Left lung (tissue), 4 donors: ENCODE measurements at regions not wholly inside any gene's neighbourhood (a gene's known extent, or its start where the extent isn't known, plus 50 kb on each side); places are given as distances from the start of the nearest gene placed in this dataset.

Experiments
- ATAC-seq: fragments of 200-7000 bp; cut with Tn5 transposase; one replicate; pipeline ENCODE4 v1.9.1; 2020; ENCODE audit warnings: moderate library complexity
- DNase-seq, 4 donors: peaks; one replicate each; pipeline ENCODE4 v3.0.0-alpha.2; 2013 to 2020
- H3K27ac ChIP-seq, 2 donors: fragments of 200-600 bp; sonication (generic) in 1 of 2; one replicate each; pipeline versions ENCODE4 v1.5.0 to v1.8.0; 2020 to 2021
- H3K27me3 ChIP-seq, 2 donors: fragments of 200-600 bp; sonication (generic) in 1 of 2; one replicate each; pipeline versions ENCODE4 v1.5.0 to v1.8.0; 2020 to 2021
- H3K36me3 ChIP-seq, 2 donors: fragments of 200-600 bp; sonication (generic) in 1 of 2; one replicate each; pipeline versions ENCODE4 v1.5.0 to v1.8.0; 2020 to 2021
- H3K4me1 ChIP-seq, 2 donors: fragments of 200-600 bp; one replicate each; pipeline ENCODE4 v1.8.0; 2021
- H3K4me3 ChIP-seq, 2 donors: fragments of 200-600 bp; sonication (generic) in 1 of 2; one replicate each; pipeline versions ENCODE4 v1.5.0 to v1.8.0; 2020 to 2021; ENCODE audit warnings: mild to moderate bottlenecking in 1 of 2
- H3K9me3 ChIP-seq, 2 donors: fragments of 200-600 bp; sonication (generic) in 1 of 2; one replicate each; pipeline versions ENCODE4 v1.5.0 to v1.8.0; 2020 to 2021
- CTCF ChIP-seq, 2 donors: fragments of 200-600 bp; sonication (generic) in 1 of 2; IDR thresholded peaks; one replicate each; pipeline versions ENCODE4 v1.5.0 to v1.8.0; 2021; ENCODE audit warnings: antibody characterized with exemption in 2 of 2
- intact Hi-C, 2 donors: fragments of 100-400 bp; cut with DNase I; formaldehyde crosslinking; loops; one replicate each; pipeline versions ENCODE4 v1.11.2 to v1.14.2; 2022
- donor health status: DM: no; HTN: yes; CAD: no.
- donor health status: DM: no; HTN: no; CAD: no.

DNA sequence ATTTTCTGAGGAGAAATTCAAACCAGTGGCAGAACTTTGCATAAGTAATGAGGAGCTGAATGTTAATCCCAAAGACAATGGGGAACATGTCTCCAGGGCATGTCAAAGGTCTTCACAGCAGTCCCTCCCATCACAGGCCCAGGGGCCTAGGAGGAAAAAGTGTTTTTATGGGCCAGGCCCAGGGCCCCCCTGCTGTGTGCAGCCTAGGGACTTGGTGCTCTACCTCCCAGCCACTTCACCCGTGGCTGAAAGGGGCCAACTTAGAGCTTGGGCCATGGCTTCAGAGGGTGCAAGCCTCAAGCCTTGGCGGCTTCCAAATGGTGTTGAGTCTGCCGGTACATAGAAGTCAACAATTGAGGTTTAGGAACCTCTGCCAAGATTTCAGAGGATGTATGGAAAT, 854.0 kb downstream of the LRRIQ3 start:
- TF ChIP-seq CTCF (IDR thresholded peaks at IDR 0.05) = no peak
- intact Hi-C loops = no loop called here
- Histone ChIP-seq H3K27me3 (no peaks in the 10 kb centered on the region), H3K36me3 (no peaks in the 10 kb centered on the region), H3K4me3 (no peak overlapping the region), H3K27ac (no peak overlapping the region), H3K4me1 (no peaks in the 10 kb centered on the region), H3K9me3 (peaks cover 0 to 4% of the 10 kb centered on the region in 2 donors)
- DNase-seq = no peak
- no peak for ATAC-seq

DNA sequence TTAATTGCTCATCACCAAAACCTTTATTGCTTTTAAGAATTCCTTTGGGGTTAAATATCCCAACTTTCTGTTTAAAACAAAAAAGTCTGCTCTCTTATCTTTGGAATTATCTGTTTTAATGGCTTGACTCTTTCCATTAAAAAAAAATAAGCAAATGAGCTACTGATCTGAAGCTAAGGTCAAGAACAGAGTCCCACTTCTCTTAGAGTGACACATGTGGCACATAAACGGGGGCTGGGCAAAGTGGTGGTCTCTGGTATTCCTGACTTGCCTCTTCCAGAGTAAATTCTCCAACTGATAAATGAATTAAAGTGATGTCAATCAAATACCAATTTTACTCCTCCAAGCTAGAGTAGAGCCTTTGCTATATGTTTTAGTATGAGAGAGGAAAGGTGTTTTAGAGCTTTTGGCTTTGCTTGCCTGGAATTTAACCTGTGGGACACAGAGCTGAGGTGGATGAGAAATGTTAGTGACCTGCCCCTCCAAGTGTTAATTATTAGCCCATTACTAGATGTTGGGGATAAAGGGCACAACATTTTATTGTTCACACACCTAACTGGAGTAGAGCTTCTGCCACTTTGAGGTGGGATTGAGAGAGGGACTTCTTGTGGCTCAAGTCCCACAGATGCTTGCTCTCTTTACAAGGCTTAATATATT, 864.0 kb downstream of the LRRIQ3 start:
- Histone ChIP-seq H3K4me3 (no peak overlapping the region), H3K9me3 (peaks cover 0 to 37% of the 10 kb centered on the region in 2 donors), H3K4me1 (no peaks in the 10 kb centered on the region), H3K36me3 (no peaks in the 10 kb centered on the region), H3K27ac (no peak overlapping the region), H3K27me3 (no peaks in the 10 kb centered on the region)
- ATAC-seq (no peak), DNase-seq (no peak)
- TF ChIP-seq CTCF (IDR thresholded peaks at IDR 0.05) = no peak
- intact Hi-C loops = no loop called here

DNA sequence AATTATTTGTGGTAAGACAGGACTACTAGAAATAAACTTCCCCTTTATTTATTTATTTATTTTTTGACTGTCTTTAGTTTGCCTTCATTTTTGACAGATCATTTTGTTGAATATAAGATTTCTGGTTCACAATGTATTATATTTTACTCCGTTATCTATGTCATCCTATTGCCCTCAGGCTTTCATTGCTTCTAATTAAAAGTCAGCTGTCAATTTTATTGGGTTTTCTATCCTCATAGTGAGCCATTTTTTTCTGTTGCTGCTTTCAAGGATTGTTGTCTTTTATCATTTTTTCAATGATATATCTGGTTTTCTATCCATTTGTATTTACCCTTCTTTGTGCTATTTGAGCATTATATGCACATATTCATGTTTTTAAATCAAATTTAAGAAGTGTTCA, 866.2 kb downstream of the LRRIQ3 start:
- H3K4me1 ChIP-seq = no peaks in the 10 kb centered on the region
- H3K27ac ChIP-seq = no peak overlapping the region
- no peak overlapping the region for H3K4me3 ChIP-seq
- peaks cover 0 to 48% of the 10 kb centered on the region in 2 donors for H3K9me3 ChIP-seq
- DNase-seq (no peak), ATAC-seq (no peak)
- no peaks in the 10 kb centered on the region for H3K27me3 ChIP-seq
- TF ChIP-seq CTCF (IDR thresholded peaks at IDR 0.05) = no peak
- H3K36me3 ChIP-seq = no peaks in the 10 kb centered on the region
- intact Hi-C loops = no loop called here

GRCh38 chr1:73327998-73328397, 870.0 kb downstream of the LRRIQ3 start:
- intact Hi-C loops = no loop called here
- H3K9me3 ChIP-seq = peaks cover 0 to 56% of the 10 kb centered on the region in 2 donors
- DNase-seq = peak in 1 of 4 donors; percentile 27
- H3K4me3 ChIP-seq = no peak overlapping the region
- no peak for ATAC-seq
- no peak for TF ChIP-seq CTCF (IDR thresholded peaks at IDR 0.05)
- H3K27me3 ChIP-seq = no peaks in the 10 kb centered on the region
- no peaks in the 10 kb centered on the region for H3K36me3 ChIP-seq
- no peaks in the 10 kb centered on the region for H3K4me1 ChIP-seq
- no peak overlapping the region for H3K27ac ChIP-seq

DNA sequence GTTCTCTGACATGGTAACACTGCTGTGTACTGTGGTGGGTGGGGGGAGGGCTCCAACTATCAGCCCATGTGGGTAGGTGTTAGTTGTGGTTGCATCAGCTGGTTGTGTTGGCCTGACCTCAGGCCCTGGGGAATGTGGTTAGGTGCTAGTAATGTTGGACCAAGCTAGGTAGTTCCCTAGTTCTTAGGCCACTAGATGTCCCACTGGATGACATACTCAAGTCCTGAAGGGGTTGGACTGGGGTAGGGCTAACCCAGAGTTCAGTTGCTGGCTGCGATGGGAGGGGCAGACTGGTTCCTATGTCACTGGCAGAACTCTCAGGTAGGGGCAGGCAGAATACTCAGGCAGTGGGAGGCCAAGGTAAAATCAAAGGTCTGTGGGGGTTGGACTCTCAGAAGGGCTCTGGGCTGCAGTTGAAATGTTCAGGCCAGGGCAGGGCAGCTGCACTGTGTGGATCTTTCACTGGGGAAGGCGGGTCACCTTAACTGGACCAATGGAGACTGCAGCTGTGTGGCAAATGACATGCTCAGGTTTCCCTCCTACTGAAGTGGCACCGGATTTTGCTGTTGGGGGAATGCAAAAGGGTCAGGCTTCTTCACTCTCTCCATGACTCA, 870.7 kb downstream of the LRRIQ3 start:
- Histone ChIP-seq H3K27ac (no peak overlapping the region), H3K9me3 (peaks cover 0 to 49% of the 10 kb centered on the region in 2 donors), H3K4me3 (no peak overlapping the region), H3K4me1 (no peaks in the 10 kb centered on the region), H3K27me3 (no peaks in the 10 kb centered on the region), H3K36me3 (no peaks in the 10 kb centered on the region)
- DNase-seq (no peak), ATAC-seq (no peak)
- no peak for TF ChIP-seq CTCF (IDR thresholded peaks at IDR 0.05)
- intact Hi-C loops = no loop called here
